ENCODE measurements at regions not wholly inside any gene's neighbourhood (a gene's known extent, or its start where the extent isn't known, plus 50 kb on each side); places are given as distances from the start of the nearest gene placed in this dataset.

DNA sequence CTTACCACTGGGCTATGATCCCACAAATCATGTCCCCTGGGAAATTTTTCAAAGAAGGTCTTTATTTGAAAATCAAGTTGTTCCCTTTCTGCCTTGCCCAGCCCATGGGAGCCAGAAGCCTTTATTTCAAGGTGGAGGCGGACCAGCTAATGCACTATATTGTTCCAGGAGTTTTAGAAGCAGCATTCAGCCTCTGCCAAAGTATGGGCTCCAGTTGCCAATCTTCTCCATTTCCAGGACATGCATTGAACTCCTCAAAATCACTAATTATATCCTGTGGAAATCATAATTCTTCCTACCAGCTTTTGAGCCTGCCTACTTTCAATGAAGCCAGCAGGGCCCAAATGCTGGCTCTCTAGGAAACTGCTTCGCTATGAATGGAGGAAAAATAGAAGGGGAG, 195.8 kb downstream of the RAD51AP2 start:
- TF ChIP-seq EZH2phosphoT487 (IDR thresholded peaks at IDR 0.05; ENCODE audit: low read depth, severe bottlenecking, unreplicated experiment) (no peak), EZH2 (IDR thresholded peaks at IDR 0.05; ENCODE audit: borderline replicate concordance) (no peak)
- TF ChIP-seq, protein P1, sequence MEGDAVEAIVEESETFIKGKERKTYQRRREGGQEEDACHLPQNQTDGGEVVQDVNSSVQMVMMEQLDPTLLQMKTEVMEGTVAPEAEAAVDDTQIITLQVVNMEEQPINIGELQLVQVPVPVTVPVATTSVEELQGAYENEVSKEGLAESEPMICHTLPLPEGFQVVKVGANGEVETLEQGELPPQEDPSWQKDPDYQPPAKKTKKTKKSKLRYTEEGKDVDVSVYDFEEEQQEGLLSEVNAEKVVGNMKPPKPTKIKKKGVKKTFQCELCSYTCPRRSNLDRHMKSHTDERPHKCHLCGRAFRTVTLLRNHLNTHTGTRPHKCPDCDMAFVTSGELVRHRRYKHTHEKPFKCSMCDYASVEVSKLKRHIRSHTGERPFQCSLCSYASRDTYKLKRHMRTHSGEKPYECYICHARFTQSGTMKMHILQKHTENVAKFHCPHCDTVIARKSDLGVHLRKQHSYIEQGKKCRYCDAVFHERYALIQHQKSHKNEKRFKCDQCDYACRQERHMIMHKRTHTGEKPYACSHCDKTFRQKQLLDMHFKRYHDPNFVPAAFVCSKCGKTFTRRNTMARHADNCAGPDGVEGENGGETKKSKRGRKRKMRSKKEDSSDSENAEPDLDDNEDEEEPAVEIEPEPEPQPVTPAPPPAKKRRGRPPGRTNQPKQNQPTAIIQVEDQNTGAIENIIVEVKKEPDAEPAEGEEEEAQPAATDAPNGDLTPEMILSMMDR (IDR thresholded peaks at IDR 0.05; ENCODE audit: poor library complexity): no peak

Data from hepatocyte (in vitro differentiated cells).